Neural progenitor cell (in vitro differentiated cells): ENCODE measurements at regions not wholly inside any gene's neighbourhood (a gene's known extent, or its start where the extent isn't known, plus 50 kb on each side); places are given as distances from the start of the nearest gene placed in this dataset.

Experiments used
- DNase-seq: peaks from one replicate; pipeline ENCODE4 v3.0.0-alpha.2; 2016; ENCODE audit warnings: low spot score
- H2AFZ ChIP-seq: fragments of 200-600 bp; sonication (generic); replicated peaks from 2 replicates; pipeline ENCODE4 v1.6.1; 2016; ENCODE audit warnings: antibody characterized with exemption
- H3F3A ChIP-seq: fragments of 200-600 bp; sonication (generic); 2 replicates; pipeline ENCODE4 v1.6.1; 2016; ENCODE audit warnings: antibody characterized with exemption, low read depth
- H3K27ac ChIP-seq: fragments of 200-600 bp; sonication (generic); 2 replicates; pipeline ENCODE4 v1.5.1; 2016; ENCODE audit warnings: mild to moderate bottlenecking
- H3K27me3 ChIP-seq: fragments of 200-600 bp; sonication (generic); 2 replicates; pipeline ENCODE4 v1.6.1; 2016; ENCODE audit warnings: mild to moderate bottlenecking, moderate library complexity
- H3K36me3 ChIP-seq: fragments of 200-600 bp; sonication (generic); 2 replicates; pipeline ENCODE4 v1.5.1; 2016
- H3K4me1 ChIP-seq: fragments of 200-600 bp; sonication (generic); 2 replicates; pipeline ENCODE4 v1.6.1; 2016; ENCODE audit warnings: mixed run types
- H3K4me2 ChIP-seq: fragments of 200-600 bp; sonication (generic); 2 replicates; pipeline ENCODE4 v1.6.1; 2016
- H3K4me3 ChIP-seq: fragments of 200-600 bp; sonication (generic); 2 replicates; pipeline ENCODE4 v1.5.1; 2016
- H3K79me2 ChIP-seq: fragments of 200-600 bp; sonication (generic); 2 replicates; pipeline ENCODE4 v1.6.1; 2016; ENCODE audit warnings: low read depth
- H3K9ac ChIP-seq: fragments of 200-600 bp; sonication (generic); 2 replicates; pipeline ENCODE4 v1.6.1; 2016
- H3K9me3 ChIP-seq: fragments of 200-600 bp; sonication (generic); 2 replicates; pipeline ENCODE4 v1.5.1; 2016; ENCODE audit warnings: low read depth
- H4K20me1 ChIP-seq: fragments of 200-600 bp; sonication (generic); 2 replicates; pipeline ENCODE4 v1.6.1; 2016; ENCODE audit warnings: low read depth
- H3K27ac Mint-ChIP-seq: 3 replicates; pipeline ENCODE4 v1.8.0; 2021; ENCODE audit warnings: mixed read lengths
- H3K27me3 Mint-ChIP-seq: 2 replicates; pipeline ENCODE4 v1.8.0; 2022; ENCODE audit warnings: low read depth, mild to moderate bottlenecking, inconsistent platforms, moderate library complexity, mixed read lengths; ENCODE audit not compliant: insufficient read depth
- H3K36me3 Mint-ChIP-seq: 3 replicates; pipeline ENCODE4 v1.8.0; 2021; ENCODE audit warnings: mixed read lengths
- H3K4me1 Mint-ChIP-seq: 3 replicates; pipeline ENCODE4 v1.8.0; 2021; ENCODE audit warnings: mixed read lengths
- H3K4me3 Mint-ChIP-seq: 3 replicates; pipeline ENCODE4 v1.8.0; 2021; ENCODE audit warnings: mild to moderate bottlenecking, moderate library complexity, mixed read lengths
- H3K9me3 Mint-ChIP-seq: 3 replicates; pipeline ENCODE4 v1.8.0; 2020; ENCODE audit warnings: mixed read lengths
- EZH2 ChIP-seq: fragments of 200-600 bp; sonication (generic); IDR thresholded peaks from 2 replicates; pipeline ENCODE4 v1.6.1; 2017; ENCODE audit warnings: antibody characterized with exemption, mild to moderate bottlenecking, moderate library complexity
- EZH2phosphoT487 ChIP-seq: fragments of 200-600 bp; sonication (generic); IDR thresholded peaks from 2 replicates; pipeline ENCODE4 v1.6.1; 2017; ENCODE audit warnings: antibody characterized with exemption
- TF ChIP-seq, protein P1 (sequence below): fragments of 200-600 bp; sonication (generic); IDR thresholded peaks from 2 replicates; pipeline ENCODE4 v1.5.1; 2017; ENCODE audit warnings: antibody characterized with exemption, mild to moderate bottlenecking

DNA sequence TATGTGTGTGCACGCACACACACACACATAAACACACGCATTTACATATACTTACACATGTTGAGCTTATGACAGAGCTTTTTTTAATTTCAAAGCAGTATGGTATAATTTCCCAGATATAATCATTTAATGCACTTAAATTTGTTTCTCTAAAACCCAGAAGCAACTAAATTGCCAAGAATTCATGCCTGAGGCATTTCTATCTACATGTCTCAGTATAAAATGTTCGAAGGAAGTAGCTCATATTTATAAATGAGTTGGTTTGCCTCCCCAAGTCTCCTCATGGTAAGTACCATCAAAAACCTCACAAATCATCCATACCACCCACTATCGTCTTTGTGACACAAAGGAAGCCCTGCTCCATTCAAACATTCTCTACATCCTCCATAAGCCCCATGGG, 130.6 kb downstream of the RPL22L1 start:
- Histone ChIP-seq H3K27me3 (no peaks in the 10 kb centered on the region), H3K36me3 (no peaks in the 10 kb centered on the region), H3K9ac (no peak overlapping the region), H3K4me3 (no peak overlapping the region), H2AFZ (no peak overlapping the region), H3F3A (no peaks in the 10 kb centered on the region), H3K79me2 (no peaks in the 10 kb centered on the region), H4K20me1 (no peaks in the 10 kb centered on the region), H3K9me3 (no peaks in the 10 kb centered on the region), H3K4me1 (no peaks in the 10 kb centered on the region), H3K27ac (no peak overlapping the region), H3K4me2 (no peak overlapping the region)
- Mint-ChIP-seq H3K27me3 (no peaks in the 10 kb centered on the region), H3K36me3 (no peaks in the 10 kb centered on the region), H3K9me3 (no peaks in the 10 kb centered on the region), H3K27ac (no peak overlapping the region), H3K4me3 (no peak overlapping the region), H3K4me1 (peaks cover 7% of the 10 kb centered on the region)
- no peak for DNase-seq
- no peak for TF ChIP-seq EZH2phosphoT487
- TF ChIP-seq EZH2, result no peak
- TF ChIP-seq, protein P1, sequence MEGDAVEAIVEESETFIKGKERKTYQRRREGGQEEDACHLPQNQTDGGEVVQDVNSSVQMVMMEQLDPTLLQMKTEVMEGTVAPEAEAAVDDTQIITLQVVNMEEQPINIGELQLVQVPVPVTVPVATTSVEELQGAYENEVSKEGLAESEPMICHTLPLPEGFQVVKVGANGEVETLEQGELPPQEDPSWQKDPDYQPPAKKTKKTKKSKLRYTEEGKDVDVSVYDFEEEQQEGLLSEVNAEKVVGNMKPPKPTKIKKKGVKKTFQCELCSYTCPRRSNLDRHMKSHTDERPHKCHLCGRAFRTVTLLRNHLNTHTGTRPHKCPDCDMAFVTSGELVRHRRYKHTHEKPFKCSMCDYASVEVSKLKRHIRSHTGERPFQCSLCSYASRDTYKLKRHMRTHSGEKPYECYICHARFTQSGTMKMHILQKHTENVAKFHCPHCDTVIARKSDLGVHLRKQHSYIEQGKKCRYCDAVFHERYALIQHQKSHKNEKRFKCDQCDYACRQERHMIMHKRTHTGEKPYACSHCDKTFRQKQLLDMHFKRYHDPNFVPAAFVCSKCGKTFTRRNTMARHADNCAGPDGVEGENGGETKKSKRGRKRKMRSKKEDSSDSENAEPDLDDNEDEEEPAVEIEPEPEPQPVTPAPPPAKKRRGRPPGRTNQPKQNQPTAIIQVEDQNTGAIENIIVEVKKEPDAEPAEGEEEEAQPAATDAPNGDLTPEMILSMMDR, result no peak

DNA sequence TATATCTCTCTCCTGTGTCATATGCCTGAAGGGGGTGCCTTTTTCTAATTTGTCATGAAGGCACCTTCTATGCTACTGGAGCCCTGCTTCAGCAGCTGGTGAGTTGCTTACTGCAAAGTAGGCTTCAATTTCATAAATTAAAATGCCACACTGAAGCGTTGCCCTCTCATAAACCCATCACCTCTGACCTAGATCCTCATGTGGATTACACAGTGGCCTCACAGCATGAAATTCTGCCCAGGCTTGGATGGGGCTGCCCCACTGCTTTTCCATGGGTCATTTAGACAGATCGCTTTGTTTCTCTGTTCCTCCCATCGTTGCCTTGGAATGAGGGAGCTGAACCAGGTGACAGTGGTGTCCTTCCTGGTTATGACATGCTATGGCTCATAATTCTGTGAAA, 131.2 kb downstream of the RPL22L1 start:
- no peaks in the 10 kb centered on the region for H4K20me1 ChIP-seq

DNA sequence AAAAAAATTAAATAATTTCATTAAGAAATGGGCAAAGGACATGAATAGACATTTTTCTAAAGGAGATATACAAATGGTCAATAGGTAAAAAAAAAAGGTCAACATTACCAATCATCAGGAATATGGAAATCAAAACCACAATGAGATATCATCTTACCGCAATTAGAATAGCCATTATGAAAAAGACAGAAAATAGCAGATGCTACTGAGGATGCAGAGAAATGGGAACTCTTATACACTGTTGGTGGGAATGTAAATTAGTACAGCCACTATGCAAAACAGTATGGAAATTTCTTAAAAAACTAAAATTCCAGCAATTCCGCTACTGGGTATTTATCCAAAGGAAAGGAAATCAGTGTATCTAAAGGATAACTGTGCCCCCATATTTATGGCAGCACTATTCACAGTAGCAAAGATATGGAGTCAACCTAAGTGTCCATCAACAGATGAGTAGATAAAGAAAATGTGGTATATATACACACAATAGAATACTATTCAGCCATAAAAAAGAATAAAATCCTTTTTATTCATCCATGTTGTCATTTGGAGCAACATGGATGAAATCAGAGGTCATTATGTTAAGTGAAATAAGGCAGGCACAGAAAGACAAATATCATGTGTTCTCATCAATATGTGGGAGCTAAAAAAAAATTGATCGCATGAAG, 132.4 kb downstream of the RPL22L1 start:
- Mint-ChIP-seq H3K27me3 (no peaks in the 10 kb centered on the region), H3K4me3 (no peak overlapping the region), H3K27ac (no peak overlapping the region), H3K4me1 (peaks cover 11% of the 10 kb centered on the region), H3K36me3 (no peaks in the 10 kb centered on the region), H3K9me3 (no peaks in the 10 kb centered on the region)
- Histone ChIP-seq H3F3A (no peaks in the 10 kb centered on the region), H3K9me3 (no peaks in the 10 kb centered on the region), H3K4me2 (no peak overlapping the region), H3K36me3 (no peaks in the 10 kb centered on the region), H3K9ac (no peak overlapping the region), H3K4me1 (peaks cover 5% of the 10 kb centered on the region), H2AFZ (no peak overlapping the region), H3K27ac (no peak overlapping the region), H4K20me1 (no peaks in the 10 kb centered on the region), H3K79me2 (no peaks in the 10 kb centered on the region), H3K27me3 (no peaks in the 10 kb centered on the region), H3K4me3 (no peak overlapping the region)
- TF ChIP-seq EZH2, result no peak
- DNase-seq, result no peak

More for the DNA sequence above, 131.2 kb downstream of the RPL22L1 start:
- peaks cover 11% of the 10 kb centered on the region for H3K4me1 Mint-ChIP-seq
- no peaks in the 10 kb centered on the region for H3F3A ChIP-seq
- no peaks in the 10 kb centered on the region for H3K36me3 ChIP-seq
- no peaks in the 10 kb centered on the region for H3K79me2 ChIP-seq
- no peak overlapping the region for H3K27ac ChIP-seq
- no peak overlapping the region for H3K4me2 ChIP-seq
- H3K27ac Mint-ChIP-seq, result no peak overlapping the region
- H3K27me3 ChIP-seq, result no peaks in the 10 kb centered on the region
- H3K27me3 Mint-ChIP-seq, result no peaks in the 10 kb centered on the region
- DNase-seq, result no peak
- H3K9me3 Mint-ChIP-seq, result no peaks in the 10 kb centered on the region
- H3K4me3 Mint-ChIP-seq, result no peak overlapping the region
- no peak overlapping the region for H3K9ac ChIP-seq
- H3K4me1 ChIP-seq, result peaks cover 4% of the 10 kb centered on the region
- H2AFZ ChIP-seq, result no peak overlapping the region
- TF ChIP-seq EZH2, result no peak
- no peak for TF ChIP-seq EZH2phosphoT487
- TF ChIP-seq, protein P1, result no peak
- no peak overlapping the region for H3K4me3 ChIP-seq
- H3K9me3 ChIP-seq, result no peaks in the 10 kb centered on the region
- H3K36me3 Mint-ChIP-seq, result no peaks in the 10 kb centered on the region

DNA sequence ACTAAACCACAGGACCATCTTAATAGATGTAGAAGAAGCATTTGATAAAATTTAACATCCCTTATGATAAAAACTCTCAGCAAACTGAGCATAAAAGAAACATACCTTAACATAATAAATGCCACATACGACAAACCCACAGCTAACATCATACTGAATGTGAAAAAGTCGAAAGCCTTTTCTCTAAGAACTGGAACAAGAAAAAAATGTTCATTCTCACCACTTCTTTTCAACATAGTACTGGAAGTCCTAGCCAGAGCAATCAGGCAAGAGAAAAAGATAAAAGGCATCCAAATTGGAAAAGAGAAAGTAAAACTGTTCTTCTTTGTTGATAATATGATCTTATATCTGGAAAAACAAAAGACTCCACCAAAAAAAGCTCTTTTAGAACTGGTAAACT, 134.2 kb downstream of the RPL22L1 start:
- no peak overlapping the region for H3K4me3 Mint-ChIP-seq
- peaks cover 15% of the 10 kb centered on the region for H3K4me1 Mint-ChIP-seq
- no peaks in the 10 kb centered on the region for H3K36me3 Mint-ChIP-seq
- no peaks in the 10 kb centered on the region for H3K27me3 Mint-ChIP-seq
- no peak for TF ChIP-seq EZH2
- TF ChIP-seq, protein P1, result no peak
- Histone ChIP-seq H3K4me1 (peaks cover 5% of the 10 kb centered on the region), H3K4me2 (no peak overlapping the region), H3K9me3 (no peaks in the 10 kb centered on the region), H2AFZ (no peak overlapping the region), H3K36me3 (no peaks in the 10 kb centered on the region), H3K27me3 (no peaks in the 10 kb centered on the region), H3K9ac (no peak overlapping the region), H3K4me3 (no peak overlapping the region), H4K20me1 (no peaks in the 10 kb centered on the region), H3K79me2 (no peaks in the 10 kb centered on the region), H3F3A (no peaks in the 10 kb centered on the region), H3K27ac (no peak overlapping the region)
- H3K9me3 Mint-ChIP-seq, result no peaks in the 10 kb centered on the region
- H3K27ac Mint-ChIP-seq, result no peak overlapping the region
- DNase-seq, result no peak
